Neural cell (in vitro differentiated cells): ENCODE measurements at regions not wholly inside any gene's neighbourhood (a gene's known extent, or its start where the extent isn't known, plus 50 kb on each side); places are given as distances from the start of the nearest gene placed in this dataset.

Experiments
- H2AFZ ChIP-seq: fragments of 200-600, 300-800 bp; sonication (generic), shearing (Covaris generic); 2 replicates; pipeline ENCODE4 v1.6.0; 2014; ENCODE audit warnings: low read depth, mild to moderate bottlenecking, antibody characterized with exemption, low read length, moderate library complexity
- H3F3A ChIP-seq: fragments of 200-600 bp; shearing (Covaris generic); 2 replicates; pipeline ENCODE4 v1.6.1; 2016; ENCODE audit warnings: mild to moderate bottlenecking, moderate library complexity, mixed read lengths, antibody characterized with exemption, low read length; ENCODE audit not compliant: insufficient read depth, poor library complexity, severe bottlenecking
- H3K27ac ChIP-seq: fragments of 200-600, 300-800 bp; sonication (generic), shearing (Covaris generic); 2 replicates; pipeline ENCODE4 v1.5.1; 2014; ENCODE audit warnings: mild to moderate bottlenecking, low read length, moderate library complexity
- H3K27me3 ChIP-seq: fragments of 300-800, 200-600 bp; sonication (generic), shearing (Covaris generic); 2 replicates; pipeline ENCODE4 v1.6.0; 2014; ENCODE audit warnings: mild to moderate bottlenecking, low read depth, low read length, moderate library complexity; ENCODE audit not compliant: insufficient read depth
- H3K36me3 ChIP-seq: fragments of 300-800, 200-600 bp; sonication (generic), shearing (Covaris generic); 2 replicates; pipeline ENCODE4 v1.5.1; 2014; ENCODE audit warnings: mild to moderate bottlenecking, antibody characterized with exemption, low read length, moderate library complexity; ENCODE audit not compliant: insufficient read depth
- H3K4me2 ChIP-seq: fragments of 300-800, 200-600 bp; sonication (generic), shearing (Covaris generic); 2 replicates; pipeline ENCODE4 v1.6.0; 2014; ENCODE audit warnings: mild to moderate bottlenecking, low read length
- H3K4me3 ChIP-seq: fragments of 300-800, 200-600 bp; sonication (generic), shearing (Covaris generic); 2 replicates; pipeline ENCODE4 v1.5.1; 2014; ENCODE audit warnings: mild to moderate bottlenecking, low read length, moderate library complexity
- H3K79me2 ChIP-seq: fragments of 200-600 bp; shearing (Covaris generic); replicated peaks from 2 replicates; pipeline ENCODE4 v1.6.0; 2014; ENCODE audit warnings: mild to moderate bottlenecking, low read length, moderate library complexity; ENCODE audit not compliant: insufficient read depth
- H3K9ac ChIP-seq: fragments of 300-800, 200-600 bp; sonication (generic), shearing (Covaris generic); 2 replicates; pipeline ENCODE4 v1.6.1; 2016; ENCODE audit warnings: mild to moderate bottlenecking, low read length, mixed read lengths
- H3K9me2 ChIP-seq: fragments of 200-600 bp; shearing (Covaris generic); 2 replicates; pipeline ENCODE4 v1.6.1; 2016; ENCODE audit warnings: mild to moderate bottlenecking, low read length, mixed read lengths; ENCODE audit not compliant: insufficient read depth
- H3K9me3 ChIP-seq: fragments of 200-600, 300-800 bp; sonication (generic), shearing (Covaris generic); 2 replicates; pipeline ENCODE4 v1.6.1; 2016; ENCODE audit warnings: mild to moderate bottlenecking, mixed run types, low read length, moderate library complexity, mixed read lengths
- H4K20me1 ChIP-seq: fragments of 200-600 bp; shearing (Covaris generic); 2 replicates; pipeline ENCODE4 v1.6.1; 2016; ENCODE audit warnings: mild to moderate bottlenecking, mixed run types; ENCODE audit not compliant: insufficient read depth
- CTCF ChIP-seq: fragments of 450-650 bp; IDR thresholded peaks from 2 replicates; pipeline ENCODE4 v1.5.1; 2014; ENCODE audit warnings: antibody characterized with exemption, mild to moderate bottlenecking, moderate library complexity; ENCODE audit not compliant: poor library complexity, severe bottlenecking
- EP300 ChIP-seq: fragments of 450-650 bp; conservative IDR thresholded peaks from 2 replicates; pipeline ENCODE4 v1.6.1; 2014; ENCODE audit warnings: antibody characterized with exemption, mild to moderate bottlenecking, moderate library complexity; ENCODE audit not compliant: poor library complexity, severe bottlenecking
- EZH2 ChIP-seq: fragments of 200-600, 300-800 bp; shearing (Covaris generic), sonication (generic); IDR thresholded peaks from 2 replicates; pipeline ENCODE4 v1.6.1; 2014; ENCODE audit warnings: antibody characterized with exemption, low read length, borderline replicate concordance, mild to moderate bottlenecking; ENCODE audit not compliant: insufficient read depth, poor library complexity, severe bottlenecking
- MXI1 ChIP-seq: fragments of 450-650 bp; conservative IDR thresholded peaks from 2 replicates; pipeline ENCODE4 v1.6.1; 2014; ENCODE audit warnings: antibody characterized with exemption, mild to moderate bottlenecking; ENCODE audit not compliant: poor library complexity, severe bottlenecking
- POLR2AphosphoS5 ChIP-seq: IDR thresholded peaks from 2 replicates; pipeline ENCODE4 v1.6.1; 2012
- RAD21 ChIP-seq: fragments of 450-650 bp; conservative IDR thresholded peaks from 2 replicates; pipeline ENCODE4 v1.6.1; 2014; ENCODE audit warnings: antibody characterized with exemption, mild to moderate bottlenecking, moderate library complexity
- REST ChIP-seq: IDR thresholded peaks from 2 replicates; pipeline ENCODE4 v1.6.1; 2012; ENCODE audit warnings: borderline replicate concordance
- SMC3 ChIP-seq: fragments of 450-650 bp; conservative IDR thresholded peaks from 2 replicates; pipeline ENCODE4 v1.6.1; 2014; ENCODE audit warnings: antibody characterized with exemption, mild to moderate bottlenecking, moderate library complexity; ENCODE audit not compliant: poor library complexity
- TAF1 ChIP-seq: IDR thresholded peaks from 2 replicates; pipeline ENCODE4 v1.6.1; 2012; ENCODE audit warnings: low read depth

GRCh38 chr16:50924759-50925545, 183.1 kb downstream of the CYLD start:
- Histone ChIP-seq H3K27ac (no peak overlapping the region), H4K20me1 (no peaks in the 10 kb centered on the region)

More at GRCh38 chr16:50924759-50925545, 183.1 kb downstream of the CYLD start:
- no peak overlapping the region for H2AFZ ChIP-seq
- no peak overlapping the region for H3K4me2 ChIP-seq
- no peaks in the 10 kb centered on the region for H3K27me3 ChIP-seq
- no peaks in the 10 kb centered on the region for H3K79me2 ChIP-seq
- H3K9ac ChIP-seq = no peak overlapping the region
- no peaks in the 10 kb centered on the region for H3F3A ChIP-seq
- H3K9me2 ChIP-seq = no peaks in the 10 kb centered on the region
- H3K36me3 ChIP-seq = no peaks in the 10 kb centered on the region
- no peaks in the 10 kb centered on the region for H3K9me3 ChIP-seq
- H3K4me3 ChIP-seq = no peak overlapping the region
- TF ChIP-seq CTCF (no peak), EP300 (no peak), MXI1 (no peak), SMC3 (no peak), RAD21 (no peak), REST (no peak), TAF1 (no peak), POLR2AphosphoS5 (no peak), EZH2 (no peak)
